Neuron (in vitro differentiated cells): ENCODE measurements at regions not wholly inside any gene's neighbourhood (a gene's known extent, or its start where the extent isn't known, plus 50 kb on each side); places are given as distances from the start of the nearest gene placed in this dataset.

Experiments
- H2AFZ ChIP-seq: one replicate; pipeline ENCODE4 v1.6.1; 2013; ENCODE audit warnings: low read depth, mild to moderate bottlenecking, inconsistent platforms, low read length, moderate library complexity
- H3K27me3 ChIP-seq: one replicate; pipeline ENCODE4 v1.6.1; 2013; ENCODE audit warnings: low read length; ENCODE audit not compliant: insufficient read depth
- H3K36me3 ChIP-seq: one replicate; pipeline ENCODE4 v1.6.1; 2013; ENCODE audit warnings: low read length; ENCODE audit not compliant: insufficient read depth
- H3K4me1 ChIP-seq: one replicate; pipeline ENCODE4 v1.6.1; 2013; ENCODE audit warnings: low read length; ENCODE audit not compliant: insufficient read depth
- H3K4me3 ChIP-seq: 2 replicates; pipeline ENCODE4 v1.5.1; 2013; ENCODE audit warnings: mild to moderate bottlenecking, low read length, moderate library complexity
- H3K9me3 ChIP-seq: one replicate; pipeline ENCODE4 v1.6.1; 2013; ENCODE audit warnings: low read length

DNA sequence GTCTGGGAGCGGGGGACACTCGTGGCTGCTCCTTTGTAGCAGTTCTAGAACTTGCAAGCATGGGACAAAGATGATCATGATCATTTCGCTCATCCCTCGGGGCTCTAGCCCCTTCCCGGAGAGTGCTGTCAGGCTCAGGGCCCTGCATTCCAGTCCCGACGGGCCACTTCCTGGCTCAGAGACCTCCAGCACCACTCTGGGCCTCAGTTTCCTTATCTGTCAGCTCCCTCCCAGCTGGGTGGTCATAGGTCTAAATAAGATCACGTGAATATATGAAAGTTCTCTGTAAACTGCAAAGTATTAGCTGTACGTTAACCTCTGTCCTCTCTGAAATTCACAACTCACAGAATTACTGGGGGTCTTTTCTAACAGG, 52.8 kb upstream of the SLC6A11 start:
- H3K4me1 ChIP-seq = peaks cover 11% of the 10 kb centered on the region
- no peak overlapping the region for H3K4me3 ChIP-seq
- no peaks in the 10 kb centered on the region for H3K9me3 ChIP-seq
- H3K36me3 ChIP-seq = no peaks in the 10 kb centered on the region
- no peaks in the 10 kb centered on the region for H3K27me3 ChIP-seq
- H2AFZ ChIP-seq = no peak overlapping the region

GRCh38 chr3:10763817-10764258, 52.2 kb upstream of the SLC6A11 start:
- H3K9me3 ChIP-seq = no peaks in the 10 kb centered on the region
- H3K27me3 ChIP-seq = no peaks in the 10 kb centered on the region
- H3K36me3 ChIP-seq = no peaks in the 10 kb centered on the region
- peaks cover 11% of the 10 kb centered on the region for H3K4me1 ChIP-seq
- H2AFZ ChIP-seq = peak overlapping the region; percentile 75
- H3K4me3 ChIP-seq = no peak overlapping the region

DNA sequence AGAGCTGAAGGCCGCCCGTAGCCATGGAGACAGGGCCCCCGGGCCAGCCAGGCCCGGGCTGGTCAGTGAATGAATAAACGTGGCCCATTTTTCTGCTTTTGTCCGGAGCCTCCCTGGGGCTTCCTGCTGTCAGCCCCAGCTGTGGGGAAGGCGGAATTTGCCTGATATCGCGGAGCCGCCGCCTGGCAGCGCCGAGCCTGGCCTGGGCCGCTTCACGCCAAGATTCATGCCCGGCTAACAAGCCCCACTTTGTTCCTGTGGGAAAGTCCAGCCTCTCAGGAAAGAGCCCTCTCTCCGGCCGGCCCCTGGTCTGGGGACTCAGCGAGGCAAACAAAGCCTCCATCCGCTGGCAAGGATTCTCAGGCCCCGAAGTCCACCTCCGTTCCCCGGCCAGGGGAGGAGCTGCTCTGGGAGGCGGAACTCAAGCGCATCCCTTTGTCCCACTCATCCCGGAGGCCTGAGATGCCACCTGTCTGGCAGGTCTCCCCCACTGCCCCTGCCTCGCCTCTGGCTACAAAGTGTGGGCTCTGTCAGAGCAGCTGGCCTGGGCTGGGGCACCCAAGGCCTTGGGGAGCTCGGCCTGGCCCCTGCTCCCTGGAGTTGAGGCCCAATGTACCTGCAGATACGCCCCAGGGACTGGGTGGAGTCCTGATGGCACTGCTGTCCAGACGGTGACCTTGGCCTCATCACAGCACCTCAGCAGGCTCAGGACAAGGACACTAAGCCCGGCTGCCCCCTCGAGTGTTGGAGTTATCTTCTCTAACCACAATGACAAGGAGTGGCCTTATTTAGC, 51.6 kb upstream of the SLC6A11 start:
- Histone ChIP-seq H3K9me3 (no peaks in the 10 kb centered on the region), H3K27me3 (no peaks in the 10 kb centered on the region), H2AFZ (peak overlapping the region; percentile 75), H3K4me1 (peaks cover 11% of the 10 kb centered on the region), H3K4me3 (no peak overlapping the region), H3K36me3 (no peaks in the 10 kb centered on the region)

DNA sequence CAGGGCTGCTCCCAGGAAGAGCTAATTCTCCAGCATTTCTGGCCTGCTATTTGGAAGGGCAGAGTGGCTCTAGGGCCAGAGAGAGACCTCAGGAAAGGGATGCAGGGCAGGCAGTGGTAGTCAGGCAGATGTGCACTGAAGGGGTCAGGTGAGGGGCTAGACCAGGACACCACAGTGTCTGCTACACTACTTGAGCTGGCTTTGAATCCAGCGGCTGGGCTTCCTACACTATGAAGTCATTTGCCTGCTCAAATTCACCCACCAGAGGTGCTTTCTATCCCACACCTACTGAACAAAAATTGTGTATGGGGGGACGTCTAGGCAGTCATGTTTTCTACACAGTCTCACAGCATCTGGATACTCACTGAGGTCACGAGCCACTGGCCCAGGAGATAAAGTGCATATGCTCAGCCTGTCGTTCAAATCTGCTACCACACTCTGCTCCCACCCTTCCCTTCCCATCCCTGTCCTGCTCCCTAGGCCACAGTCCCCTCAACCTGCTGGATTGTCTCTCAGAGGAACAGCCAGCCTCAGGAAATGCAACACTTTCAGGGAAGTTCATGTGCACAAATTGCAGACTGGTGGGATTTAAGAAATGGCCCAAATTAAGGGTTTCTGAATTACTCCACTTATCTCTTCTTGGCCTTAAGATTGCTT, 49.9 kb upstream of the SLC6A11 start:
- H3K27me3 ChIP-seq = no peaks in the 10 kb centered on the region
- no peak overlapping the region for H2AFZ ChIP-seq
- H3K9me3 ChIP-seq = no peaks in the 10 kb centered on the region
- H3K4me3 ChIP-seq = no peak overlapping the region
- H3K36me3 ChIP-seq = no peaks in the 10 kb centered on the region
- H3K4me1 ChIP-seq = peaks cover 11% of the 10 kb centered on the region
